ENCODE measurements at regions not wholly inside any gene's neighbourhood (a gene's known extent, or its start where the extent isn't known, plus 50 kb on each side); places are given as distances from the start of the nearest gene placed in this dataset.

GRCh38 chr3:27589795-27590194, 105.6 kb upstream of the SLC4A7 start:
- Histone ChIP-seq H4K20me1 (ENCODE audit: control insufficient read depth, insufficient read depth, low read depth, low read length) (no peaks in the 10 kb centered on the region), H3K4me3 (ENCODE audit: low read length) (no peak overlapping the region), H3K79me2 (ENCODE audit: control insufficient read depth, low read length) (no peaks in the 10 kb centered on the region), H3K27ac (ENCODE audit: low read depth, low read length) (no peak overlapping the region), H3K36me3 (ENCODE audit: control insufficient read depth, low read length) (no peaks in the 10 kb centered on the region), H3K9me2 (replicated peaks; ENCODE audit: control insufficient read depth, low read length) (no peaks in the 10 kb centered on the region), H3F3A (ENCODE audit: control insufficient read depth, insufficient read depth) (no peaks in the 10 kb centered on the region), H3K4me2 (ENCODE audit: low read length) (no peak overlapping the region), H3K27me3 (ENCODE audit: control insufficient read depth, low read length) (no peaks in the 10 kb centered on the region), H3K9me3 (ENCODE audit: control insufficient read depth, insufficient read depth, low read length) (no peaks in the 10 kb centered on the region), H3K4me1 (ENCODE audit: control insufficient read depth, low read length) (peaks cover 24% of the 10 kb centered on the region)
- TF ChIP-seq CTCF (IDR thresholded peaks at IDR 0.05; ENCODE audit: low read depth, low read length, poor library complexity, severe bottlenecking), result no peak
- no peak for TF ChIP-seq EZH2phosphoT487 (IDR thresholded peaks at IDR 0.05; ENCODE audit: borderline replicate concordance, low read length)

- Histone ChIP-seq H3K27ac (ENCODE audit: low read depth, low read length) (no peak overlapping the region), H3K79me2 (ENCODE audit: control insufficient read depth, low read length) (no peaks in the 10 kb centered on the region), H3K4me1 (ENCODE audit: control insufficient read depth, low read length) (peaks cover 7% of the 10 kb centered on the region), H3K36me3 (ENCODE audit: control insufficient read depth, low read length) (no peaks in the 10 kb centered on the region), H3K4me2 (ENCODE audit: low read length) (no peak overlapping the region), H3K9me3 (ENCODE audit: control insufficient read depth, insufficient read depth, low read length) (no peaks in the 10 kb centered on the region), H3K9me2 (replicated peaks; ENCODE audit: control insufficient read depth, low read length) (no peaks in the 10 kb centered on the region), H3F3A (ENCODE audit: control insufficient read depth, insufficient read depth) (no peaks in the 10 kb centered on the region), H3K4me3 (ENCODE audit: low read length) (no peak overlapping the region), H4K20me1 (ENCODE audit: control insufficient read depth, insufficient read depth, low read depth, low read length) (no peaks in the 10 kb centered on the region), H3K27me3 (ENCODE audit: control insufficient read depth, low read length) (no peaks in the 10 kb centered on the region)
- TF ChIP-seq EZH2phosphoT487 (IDR thresholded peaks at IDR 0.05; ENCODE audit: borderline replicate concordance, low read length) (no peak), CTCF (IDR thresholded peaks at IDR 0.05; ENCODE audit: low read depth, low read length, poor library complexity, severe bottlenecking) (no peak)
These were observed 101.2 kb upstream of the SLC4A7 start for GRCh38 chr3:27585429-27585828.

DNA sequence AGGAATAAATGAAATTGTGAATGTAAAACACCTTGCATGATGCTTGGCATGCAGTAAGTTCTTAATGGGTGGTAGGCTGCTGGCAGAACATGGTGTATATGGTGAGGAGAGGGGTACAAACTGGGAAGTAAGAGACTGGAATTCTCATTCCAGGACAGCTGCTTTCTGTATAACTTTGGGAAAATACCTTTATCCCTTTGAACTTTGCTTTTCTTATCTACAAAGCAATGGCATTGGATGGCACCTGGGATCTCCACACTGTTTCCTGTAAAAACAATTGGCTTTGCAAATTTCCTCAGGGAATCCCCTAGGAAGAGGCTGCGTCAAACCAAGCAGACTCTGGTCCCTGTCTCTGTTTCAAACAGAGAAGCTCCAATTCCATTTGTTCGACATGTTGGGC, 100.7 kb upstream of the SLC4A7 start:
- TF ChIP-seq CTCF (IDR thresholded peaks at IDR 0.05; ENCODE audit: low read depth, low read length, poor library complexity, severe bottlenecking) (no peak), EZH2phosphoT487 (IDR thresholded peaks at IDR 0.05; ENCODE audit: borderline replicate concordance, low read length) (no peak)
- Histone ChIP-seq H3K36me3 (ENCODE audit: control insufficient read depth, low read length) (no peaks in the 10 kb centered on the region), H3K4me2 (ENCODE audit: low read length) (no peak overlapping the region), H3K79me2 (ENCODE audit: control insufficient read depth, low read length) (no peaks in the 10 kb centered on the region), H3K4me1 (ENCODE audit: control insufficient read depth, low read length) (peaks cover 1% of the 10 kb centered on the region; the same call in 1 of the 2 replicates), H3K27ac (ENCODE audit: low read depth, low read length) (no peak overlapping the region), H3K27me3 (ENCODE audit: control insufficient read depth, low read length) (no peaks in the 10 kb centered on the region), H3K4me3 (ENCODE audit: low read length) (no peak overlapping the region), H3K9me3 (ENCODE audit: control insufficient read depth, insufficient read depth, low read length) (no peaks in the 10 kb centered on the region), H3F3A (ENCODE audit: control insufficient read depth, insufficient read depth) (no peaks in the 10 kb centered on the region), H4K20me1 (ENCODE audit: control insufficient read depth, insufficient read depth, low read depth, low read length) (no peaks in the 10 kb centered on the region), H3K9me2 (replicated peaks; ENCODE audit: control insufficient read depth, low read length) (no peaks in the 10 kb centered on the region)

- Histone ChIP-seq H3K79me2 (ENCODE audit: control insufficient read depth, low read length) (no peaks in the 10 kb centered on the region), H3K36me3 (ENCODE audit: control insufficient read depth, low read length) (no peaks in the 10 kb centered on the region), H3K4me1 (ENCODE audit: control insufficient read depth, low read length) (no peaks in the 10 kb centered on the region), H3F3A (ENCODE audit: control insufficient read depth, insufficient read depth) (no peaks in the 10 kb centered on the region), H4K20me1 (ENCODE audit: control insufficient read depth, insufficient read depth, low read depth, low read length) (no peaks in the 10 kb centered on the region), H3K9me2 (replicated peaks; ENCODE audit: control insufficient read depth, low read length) (no peaks in the 10 kb centered on the region), H3K4me2 (ENCODE audit: low read length) (no peak overlapping the region), H3K9me3 (ENCODE audit: control insufficient read depth, insufficient read depth, low read length) (no peaks in the 10 kb centered on the region), H3K27me3 (ENCODE audit: control insufficient read depth, low read length) (no peaks in the 10 kb centered on the region), H3K27ac (ENCODE audit: low read depth, low read length) (no peak overlapping the region), H3K4me3 (ENCODE audit: low read length) (no peak overlapping the region)
- TF ChIP-seq CTCF (IDR thresholded peaks at IDR 0.05; ENCODE audit: low read depth, low read length, poor library complexity, severe bottlenecking) (no peak), EZH2phosphoT487 (IDR thresholded peaks at IDR 0.05; ENCODE audit: borderline replicate concordance, low read length) (no peak)
These were observed 97.7 kb upstream of the SLC4A7 start for GRCh38 chr3:27581852-27582251.
